Fibroblast of villous mesenchyme (primary cell): ENCODE measurements at regions not wholly inside any gene's neighbourhood (a gene's known extent, or its start where the extent isn't known, plus 50 kb on each side); places are given as distances from the start of the nearest gene placed in this dataset.

Source experiments
- DNase-seq: peaks from one replicate; pipeline ENCODE4 v3.0.0-alpha.2; 2010; ENCODE audit warnings: low read depth
- H3K4me3 ChIP-seq: 2 replicates; pipeline ENCODE4 v1.5.1; 2011; ENCODE audit warnings: low read depth, mild to moderate bottlenecking, low read length
- TF ChIP-seq, protein P1 (sequence below): IDR thresholded peaks from 2 replicates; pipeline ENCODE4 v1.5.1; 2012; ENCODE audit warnings: low read depth, mild to moderate bottlenecking, low read length; ENCODE audit not compliant: insufficient read depth

DNA sequence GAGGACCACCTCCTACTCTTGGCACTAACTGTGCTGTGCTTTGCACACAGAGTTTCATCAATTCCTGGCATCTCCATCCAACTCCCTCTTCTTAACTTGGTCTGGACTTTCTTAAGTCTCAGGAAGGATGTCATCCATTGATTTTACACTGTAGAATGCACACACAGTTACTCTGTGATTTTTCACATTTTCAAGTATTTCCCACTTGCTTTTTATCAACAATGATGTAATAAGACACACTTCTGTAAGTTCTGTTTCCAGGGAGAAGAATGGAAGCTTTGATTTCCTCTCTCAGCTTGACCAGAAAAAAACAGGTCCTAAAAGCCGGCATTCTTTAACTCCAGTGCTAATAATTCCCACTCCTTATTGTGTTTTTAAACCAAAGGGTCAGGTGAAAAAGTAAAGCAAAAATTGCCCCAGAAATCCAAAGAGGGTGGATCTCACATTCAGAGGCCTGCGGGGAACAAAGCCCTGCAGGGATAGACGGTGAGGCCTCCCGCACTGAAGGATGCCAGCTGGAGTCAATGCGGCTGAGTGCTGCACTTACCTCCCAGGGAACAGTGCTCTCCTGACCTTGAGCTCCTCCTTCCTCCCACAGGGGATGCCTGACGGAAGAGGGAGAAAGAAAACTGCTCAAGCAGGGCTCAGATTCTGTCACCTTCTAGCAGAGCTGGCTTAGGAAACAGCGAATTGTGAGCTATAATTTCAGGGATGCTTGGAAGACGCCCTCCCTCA, 83.1 kb downstream of the PDCL3 start:
- H3K4me3 ChIP-seq, result no peak overlapping the region
- DNase-seq, result no peak
- TF ChIP-seq, protein P1, sequence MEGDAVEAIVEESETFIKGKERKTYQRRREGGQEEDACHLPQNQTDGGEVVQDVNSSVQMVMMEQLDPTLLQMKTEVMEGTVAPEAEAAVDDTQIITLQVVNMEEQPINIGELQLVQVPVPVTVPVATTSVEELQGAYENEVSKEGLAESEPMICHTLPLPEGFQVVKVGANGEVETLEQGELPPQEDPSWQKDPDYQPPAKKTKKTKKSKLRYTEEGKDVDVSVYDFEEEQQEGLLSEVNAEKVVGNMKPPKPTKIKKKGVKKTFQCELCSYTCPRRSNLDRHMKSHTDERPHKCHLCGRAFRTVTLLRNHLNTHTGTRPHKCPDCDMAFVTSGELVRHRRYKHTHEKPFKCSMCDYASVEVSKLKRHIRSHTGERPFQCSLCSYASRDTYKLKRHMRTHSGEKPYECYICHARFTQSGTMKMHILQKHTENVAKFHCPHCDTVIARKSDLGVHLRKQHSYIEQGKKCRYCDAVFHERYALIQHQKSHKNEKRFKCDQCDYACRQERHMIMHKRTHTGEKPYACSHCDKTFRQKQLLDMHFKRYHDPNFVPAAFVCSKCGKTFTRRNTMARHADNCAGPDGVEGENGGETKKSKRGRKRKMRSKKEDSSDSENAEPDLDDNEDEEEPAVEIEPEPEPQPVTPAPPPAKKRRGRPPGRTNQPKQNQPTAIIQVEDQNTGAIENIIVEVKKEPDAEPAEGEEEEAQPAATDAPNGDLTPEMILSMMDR, result no peak

DNA sequence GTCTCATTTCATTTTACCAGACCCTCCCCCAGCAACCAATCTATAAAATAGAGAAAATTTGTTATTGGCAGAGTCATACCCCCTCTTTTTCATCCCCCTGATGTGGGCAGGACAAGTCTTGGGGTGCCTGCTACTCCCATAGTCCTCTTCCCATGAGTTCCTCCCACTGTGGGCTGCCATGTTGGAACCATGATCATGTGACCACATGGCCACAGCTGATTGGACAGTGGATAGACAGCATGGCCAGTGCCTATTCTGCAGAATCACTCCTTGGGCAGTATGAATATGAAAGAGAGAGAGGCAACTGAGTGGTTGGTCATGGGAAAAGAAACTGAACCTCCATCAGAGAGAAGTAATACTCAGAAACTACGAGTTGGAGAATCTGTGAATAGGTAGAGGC, 84.9 kb downstream of the PDCL3 start:
- no peak for DNase-seq
- H3K4me3 ChIP-seq, result no peak overlapping the region
- TF ChIP-seq, protein P1, result no peak

DNA sequence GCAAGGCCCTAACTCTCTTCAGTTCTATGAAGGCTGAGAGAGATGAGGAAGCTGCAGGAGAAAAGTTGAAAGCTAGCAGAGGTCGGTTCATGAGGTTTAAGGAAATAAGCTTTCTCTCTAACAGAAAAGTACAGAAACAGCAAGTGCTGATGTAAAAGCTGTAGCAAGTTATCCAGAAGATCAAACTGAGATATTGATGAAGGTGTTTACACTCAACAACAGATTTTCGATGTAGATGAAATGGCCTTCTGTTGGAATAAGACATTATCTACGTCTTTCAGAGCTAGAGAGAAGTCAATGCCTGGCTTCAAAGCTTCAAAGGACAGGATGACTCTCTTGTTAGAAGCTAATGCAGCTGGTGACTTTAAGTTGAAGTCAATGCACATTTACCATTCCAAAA, 87.4 kb downstream of the PDCL3 start:
- no peak for DNase-seq
- TF ChIP-seq, protein P1, result no peak
- no peak overlapping the region for H3K4me3 ChIP-seq

DNA sequence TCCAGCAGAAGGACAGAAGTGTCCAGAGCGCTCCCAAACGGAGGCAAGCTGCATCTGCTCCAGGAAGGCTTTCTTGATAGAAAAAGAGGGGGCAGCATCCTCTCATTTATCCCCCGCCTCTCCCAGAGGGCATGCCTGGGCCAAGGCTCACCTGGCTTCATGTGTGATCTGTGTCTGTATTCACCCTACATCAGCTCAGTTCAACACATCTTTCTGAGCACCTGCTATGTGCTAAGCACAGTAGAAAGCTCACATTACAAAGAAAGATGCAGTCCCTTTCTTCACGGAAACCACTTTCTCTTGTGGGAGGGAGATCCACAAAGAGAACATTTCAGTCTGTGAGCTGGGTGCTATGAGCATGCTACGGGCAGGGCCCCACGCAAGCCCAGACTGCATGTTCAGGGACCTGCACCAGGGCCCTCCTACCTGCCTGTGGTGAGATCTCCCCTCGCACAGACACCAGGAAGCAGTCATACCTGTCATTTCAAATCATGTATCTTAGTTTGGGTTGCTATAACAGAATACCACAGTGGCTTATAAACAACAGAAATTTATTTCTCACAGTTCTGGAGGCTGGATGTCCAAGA, 90.7 kb downstream of the PDCL3 start:
- TF ChIP-seq, protein P1, result no peak
- no peak for DNase-seq
- no peak overlapping the region for H3K4me3 ChIP-seq

DNA sequence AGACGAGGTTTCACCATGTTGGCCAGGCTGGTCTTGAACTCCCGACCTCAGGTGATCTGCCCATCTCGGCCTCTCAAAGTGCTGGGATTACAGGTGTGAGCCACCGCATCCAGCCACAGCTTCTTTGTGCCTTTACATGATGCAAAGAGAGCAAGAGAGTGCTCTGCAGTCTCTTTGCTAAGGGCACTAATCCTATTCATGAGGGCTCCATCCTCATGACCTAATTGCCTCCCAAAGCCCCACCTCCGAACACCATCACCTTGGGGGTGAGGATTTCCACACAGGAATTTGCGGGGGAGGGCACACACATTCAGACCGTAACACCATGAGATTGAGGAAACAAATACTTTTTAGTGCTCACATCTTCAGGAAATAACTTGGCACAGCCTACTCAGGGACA, 91.8 kb downstream of the PDCL3 start:
- no peak overlapping the region for H3K4me3 ChIP-seq
- no peak for DNase-seq
- TF ChIP-seq, protein P1, result no peak

DNA sequence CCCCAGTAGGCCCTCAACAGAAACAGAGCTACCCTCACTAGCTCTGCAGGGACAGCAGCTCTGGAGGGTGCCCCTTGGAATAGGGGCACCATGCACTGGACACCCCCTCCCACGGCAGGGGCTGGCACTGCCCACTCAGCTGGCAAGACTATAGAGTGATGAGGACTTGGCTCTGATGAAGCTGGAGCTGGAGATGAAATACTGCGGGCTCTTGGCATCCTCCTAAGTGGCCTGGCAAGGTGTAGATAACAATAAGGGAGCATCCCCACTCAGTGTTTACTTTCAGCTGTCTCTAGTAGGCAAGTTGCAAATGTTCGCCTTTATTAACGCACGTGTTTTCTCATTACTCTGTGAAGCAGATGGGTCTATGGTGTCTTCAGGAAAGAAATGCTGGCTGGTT, 92.7 kb downstream of the PDCL3 start:
- no peak for DNase-seq
- TF ChIP-seq, protein P1, result no peak
- no peak overlapping the region for H3K4me3 ChIP-seq
